HUES64 (cell line): ENCODE measurements at regions not wholly inside any gene's neighbourhood (a gene's known extent, or its start where the extent isn't known, plus 50 kb on each side); places are given as distances from the start of the nearest gene placed in this dataset.

Experiments used
- H3K27ac ChIP-seq: 2 replicates; pipeline ENCODE4 v1.7.0; 2013; ENCODE audit warnings: low read depth, low read length, inconsistent platforms
- H3K27me3 ChIP-seq: 2 replicates; pipeline ENCODE4 v1.6.1; 2013; ENCODE audit warnings: mild to moderate bottlenecking, low read length; ENCODE audit not compliant: insufficient read depth
- H3K36me3 ChIP-seq: 2 replicates; pipeline ENCODE4 v1.6.1; 2013; ENCODE audit warnings: mild to moderate bottlenecking, low read length; ENCODE audit not compliant: insufficient read depth
- H3K4me1 ChIP-seq: 2 replicates; pipeline ENCODE4 v1.6.1; 2013; ENCODE audit warnings: mild to moderate bottlenecking, low read length, moderate library complexity; ENCODE audit not compliant: insufficient read depth
- H3K4me3 ChIP-seq: 2 replicates; pipeline ENCODE4 v1.5.1; 2013; ENCODE audit warnings: mild to moderate bottlenecking, low read length, moderate library complexity
- H3K9ac ChIP-seq: 2 replicates; pipeline ENCODE4 v1.6.1; 2013; ENCODE audit warnings: mild to moderate bottlenecking, low read depth, low read length
- H3K9me3 ChIP-seq: 2 replicates; pipeline ENCODE4 v1.6.1; 2013; ENCODE audit warnings: low read depth, low read length; ENCODE audit not compliant: insufficient read depth
- WGBS: fragments of 150-250, 120-280 bp; methylation state at CpG from one replicate; pipeline ENCODE4 v1.1.7; 2013; ENCODE audit warnings: missing lambda C conversion rate; 5-methylcytosine and 5-hydroxymethylcytosine counted together

- Histone ChIP-seq H3K27me3 (no peaks in the 10 kb centered on the region), H3K27ac (no peak overlapping the region), H3K9me3 (no peaks in the 10 kb centered on the region), H3K4me3 (no peak overlapping the region), H3K36me3 (no peaks in the 10 kb centered on the region), H3K4me1 (peaks cover 8% of the 10 kb centered on the region; the same call in 1 of the 2 replicates), H3K9ac (no peak overlapping the region)
- no CpG with 5 or more reads among the region's 3 CpGs for WGBS
Measured at GRCh38 chr3:116929505-116930222, 220.1 kb downstream of the TUSC7 start.

DNA sequence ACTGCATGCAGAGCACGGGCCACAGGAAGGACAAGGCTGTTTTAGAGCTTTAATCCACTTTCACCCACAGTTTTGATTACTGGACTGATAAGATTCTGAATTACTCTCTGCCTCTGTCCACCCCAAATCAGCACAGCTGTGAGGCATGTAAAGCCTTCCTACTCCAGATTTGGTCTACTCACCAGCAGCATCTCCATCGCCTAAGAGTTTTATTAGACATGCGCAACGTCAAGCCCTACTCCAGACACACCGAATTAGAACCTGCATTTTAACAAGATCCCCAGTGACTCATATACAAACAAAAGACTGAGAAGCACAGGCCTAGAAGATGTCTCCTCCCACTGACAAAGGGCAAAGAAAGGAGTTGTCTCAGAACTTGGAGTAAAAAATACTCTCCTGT, 221.2 kb downstream of the TUSC7 start:
- Histone ChIP-seq H3K4me1 (peaks cover 8% of the 10 kb centered on the region; the same call in 1 of the 2 replicates), H3K27me3 (no peaks in the 10 kb centered on the region), H3K27ac (no peak overlapping the region), H3K4me3 (no peak overlapping the region), H3K9ac (no peak overlapping the region), H3K36me3 (no peaks in the 10 kb centered on the region), H3K9me3 (no peaks in the 10 kb centered on the region)
- WGBS, result 68% methylated on average over 5 of the region's 5 CpGs

- Histone ChIP-seq H3K27me3 (no peaks in the 10 kb centered on the region), H3K9ac (no peak overlapping the region), H3K27ac (no peak overlapping the region), H3K36me3 (no peaks in the 10 kb centered on the region), H3K9me3 (no peaks in the 10 kb centered on the region), H3K4me3 (no peak overlapping the region), H3K4me1 (no peaks in the 10 kb centered on the region)
- WGBS, result 77% methylated on average over 3 of the region's 3 CpGs
Measured at GRCh38 chr3:116939091-116939490, 229.5 kb downstream of the TUSC7 start.

- H3K9me3 ChIP-seq, result no peaks in the 10 kb centered on the region; the same call in 1 of the 2 replicates
- H3K36me3 ChIP-seq, result no peaks in the 10 kb centered on the region
- H3K27ac ChIP-seq, result no peak overlapping the region
- no peak overlapping the region for H3K4me3 ChIP-seq
- H3K27me3 ChIP-seq, result no peaks in the 10 kb centered on the region
- H3K9ac ChIP-seq, result no peak overlapping the region
- H3K4me1 ChIP-seq, result no peaks in the 10 kb centered on the region
Measured at GRCh38 chr3:116939550-116939949, 230.0 kb downstream of the TUSC7 start.

GRCh38 chr3:116940719-116941118, 231.1 kb downstream of the TUSC7 start:
- no peaks in the 10 kb centered on the region; the same call in 1 of the 2 replicates for H3K9me3 ChIP-seq
- no peaks in the 10 kb centered on the region for H3K4me1 ChIP-seq
- H3K27me3 ChIP-seq, result no peaks in the 10 kb centered on the region
- H3K9ac ChIP-seq, result no peak overlapping the region
- no peak overlapping the region for H3K27ac ChIP-seq
- no peak overlapping the region for H3K4me3 ChIP-seq
- WGBS, result 95% methylated on average over 2 of the region's 2 CpGs
- H3K36me3 ChIP-seq, result no peaks in the 10 kb centered on the region

DNA sequence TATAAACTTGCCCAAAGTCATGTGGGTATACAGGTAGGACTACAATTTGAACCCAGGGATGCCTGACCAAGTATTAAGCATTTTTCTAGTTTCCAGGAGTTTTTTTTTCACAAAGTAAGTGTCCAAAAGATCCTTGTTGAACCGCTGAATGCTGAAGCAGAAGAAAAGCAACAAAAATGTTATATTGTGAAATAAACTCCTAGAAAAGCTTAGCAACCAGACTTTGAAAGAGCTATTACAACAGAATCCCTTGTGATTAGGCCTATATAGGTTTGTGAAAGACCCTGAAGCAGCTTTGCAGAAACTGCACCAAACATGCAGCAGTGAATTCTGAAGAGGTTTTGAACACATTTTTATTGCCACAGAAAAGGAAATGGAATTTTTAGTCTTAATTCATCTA, 236.8 kb downstream of the TUSC7 start:
- Histone ChIP-seq H3K4me3 (no peak overlapping the region), H3K27ac (no peak overlapping the region), H3K9ac (no peak overlapping the region), H3K36me3 (no peaks in the 10 kb centered on the region), H3K9me3 (no peaks in the 10 kb centered on the region; the same call in 1 of the 2 replicates), H3K4me1 (peaks cover 17% of the 10 kb centered on the region; the same call in 1 of the 2 replicates), H3K27me3 (no peaks in the 10 kb centered on the region)
- WGBS, result 100% methylated on average over 1 of the region's 1 CpG

DNA sequence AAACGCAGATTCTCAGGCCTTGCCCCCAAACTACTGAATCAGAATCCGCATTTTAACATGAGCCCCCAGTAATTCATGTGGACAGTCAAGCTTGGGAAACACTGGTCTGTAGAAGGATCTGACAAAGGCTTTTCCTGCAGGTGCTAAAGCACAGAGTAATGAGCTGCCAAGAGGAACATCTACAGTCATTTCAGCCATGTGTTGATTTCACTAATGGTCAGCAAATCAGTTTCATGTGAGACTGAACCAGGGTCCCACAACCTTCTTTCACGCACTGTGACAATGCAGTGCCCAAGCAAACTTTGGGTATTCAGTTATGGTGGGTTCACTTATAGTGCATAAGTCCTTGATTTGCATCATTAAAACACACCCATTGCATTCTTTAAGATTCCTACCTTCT, 237.6 kb downstream of the TUSC7 start:
- Histone ChIP-seq H3K4me1 (peaks cover 17% of the 10 kb centered on the region; the same call in 1 of the 2 replicates), H3K9me3 (no peaks in the 10 kb centered on the region; the same call in 1 of the 2 replicates), H3K36me3 (no peaks in the 10 kb centered on the region), H3K27ac (no peak overlapping the region), H3K4me3 (no peak overlapping the region), H3K9ac (no peak overlapping the region), H3K27me3 (no peaks in the 10 kb centered on the region)
- WGBS, result 100% methylated on average over 3 of the region's 3 CpGs

GRCh38 chr3:116947809-116948208, 238.2 kb downstream of the TUSC7 start:
- H3K4me1 ChIP-seq, result peaks cover 17% of the 10 kb centered on the region; the same call in 1 of the 2 replicates
- WGBS, result 81% methylated on average over 3 of the region's 3 CpGs
- H3K27ac ChIP-seq, result no peak overlapping the region
- no peak overlapping the region for H3K4me3 ChIP-seq
- no peak overlapping the region for H3K9ac ChIP-seq
- H3K36me3 ChIP-seq, result no peaks in the 10 kb centered on the region
- H3K9me3 ChIP-seq, result no peaks in the 10 kb centered on the region; the same call in 1 of the 2 replicates
- no peaks in the 10 kb centered on the region for H3K27me3 ChIP-seq

GRCh38 chr3:116950301-116951055, 240.9 kb downstream of the TUSC7 start:
- H3K4me1 ChIP-seq, result peaks cover 17% of the 10 kb centered on the region; the same call in 1 of the 2 replicates
- H3K27me3 ChIP-seq, result no peaks in the 10 kb centered on the region
- H3K4me3 ChIP-seq, result no peak overlapping the region
- no peaks in the 10 kb centered on the region for H3K9me3 ChIP-seq
- no peak overlapping the region for H3K9ac ChIP-seq
- peak overlapping the region; percentile 16; the same call in 1 of the 2 replicates for H3K27ac ChIP-seq
- H3K36me3 ChIP-seq, result no peaks in the 10 kb centered on the region
- WGBS, result 85% methylated on average over 6 of the region's 7 CpGs

DNA sequence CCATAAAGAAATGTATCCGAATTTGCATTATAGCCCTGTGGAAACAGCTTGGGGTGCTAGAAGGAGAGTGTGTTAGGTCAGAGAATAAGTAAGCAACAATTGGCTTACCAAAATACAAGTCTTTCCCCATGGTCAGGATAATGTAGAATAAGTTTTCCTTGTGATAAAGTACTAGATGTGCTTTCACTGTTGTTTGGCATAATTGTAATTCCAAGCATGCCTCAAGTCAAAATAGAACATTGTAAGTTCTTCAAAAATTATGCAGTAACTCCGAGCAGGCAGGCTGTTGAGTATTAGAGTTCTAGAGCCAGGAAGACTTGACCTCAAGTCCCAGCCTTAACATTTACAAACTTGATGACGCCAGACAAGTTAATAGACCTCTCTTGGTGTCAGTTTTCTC, 242.0 kb downstream of the TUSC7 start:
- WGBS, result 96% methylated on average over 2 of the region's 3 CpGs
- peaks cover 17% of the 10 kb centered on the region; the same call in 1 of the 2 replicates for H3K4me1 ChIP-seq
- no peaks in the 10 kb centered on the region for H3K36me3 ChIP-seq
- H3K27me3 ChIP-seq, result no peaks in the 10 kb centered on the region
- H3K4me3 ChIP-seq, result no peak overlapping the region
- H3K27ac ChIP-seq, result no peak overlapping the region
- no peak overlapping the region for H3K9ac ChIP-seq
- no peaks in the 10 kb centered on the region for H3K9me3 ChIP-seq

GRCh38 chr3:116958291-116958690, 248.7 kb downstream of the TUSC7 start:
- H3K27me3 ChIP-seq, result no peaks in the 10 kb centered on the region
- no peaks in the 10 kb centered on the region for H3K36me3 ChIP-seq
- no peaks in the 10 kb centered on the region for H3K4me1 ChIP-seq
- no peaks in the 10 kb centered on the region for H3K9me3 ChIP-seq
- 87% methylated on average over 3 of the region's 3 CpGs for WGBS
- no peak overlapping the region for H3K4me3 ChIP-seq
- no peak overlapping the region for H3K9ac ChIP-seq
- H3K27ac ChIP-seq, result no peak overlapping the region
